Sigmoid colon (tissue), 6 donors: ENCODE measurements at regions not wholly inside any gene's neighbourhood (a gene's known extent, or its start where the extent isn't known, plus 50 kb on each side); places are given as distances from the start of the nearest gene placed in this dataset.

ENCODE experiments used
- DNase-seq: peaks from one replicate; pipeline ENCODE4 v3.0.0-alpha.2; 2019
- H3K27ac ChIP-seq, 4 donors: fragments of 200-600 bp; sonication (generic); one replicate each; pipeline ENCODE4 v1.5.1; 2016 to 2019; ENCODE audit warnings: mild to moderate bottlenecking in 1 of 4
- H3K27me3 ChIP-seq, 3 donors: fragments of 200-600 bp; sonication (generic); one replicate each; pipeline ENCODE4 v1.5.1; 2019; ENCODE audit warnings: mild to moderate bottlenecking in 1 of 3
- H3K36me3 ChIP-seq, 4 donors: fragments of 200-600 bp; sonication (generic); one replicate each; pipeline ENCODE4 v1.5.1; 2016 to 2019
- H3K4me1 ChIP-seq, 4 donors: fragments of 200-600 bp; sonication (generic); one replicate each; pipeline ENCODE4 v1.5.1; 2017 to 2019
- H3K4me3 ChIP-seq, 4 donors: fragments of 200-600 bp; sonication (generic); one replicate each; pipeline ENCODE4 v1.5.1; 2017 to 2019; ENCODE audit warnings: mild to moderate bottlenecking in 2 of 4, moderate library complexity in 1 of 4
- H3K9me3 ChIP-seq, 4 donors: fragments of 200-600 bp in 3 of 4; sonication (generic) in 3 of 4; one replicate each; pipeline versions ENCODE4 v1.5.1 to v1.6.1; 2013 to 2019
- CTCF ChIP-seq, 4 experiments: fragments of 450-650 bp in 3 of 4; fragments of 200-600 bp in 1 of 4; IDR thresholded peaks; one replicate each; pipeline ENCODE4 v1.5.1; 2016 to 2019; ENCODE audit warnings: antibody characterized with exemption in 4 of 4, mild to moderate bottlenecking in 3 of 4, moderate library complexity in 2 of 4
- EP300 ChIP-seq, 4 donors: sonication (generic); formaldehyde crosslinking; IDR thresholded peaks; one replicate each; pipeline ENCODE4 v1.6.1; 2017; ENCODE audit warnings: antibody characterized with exemption in 4 of 4
- POLR2A ChIP-seq, 2 donors: fragments of 450-650 bp; IDR thresholded peaks; one replicate each; pipeline ENCODE4 v1.6.1; 2016; ENCODE audit warnings: antibody characterized with exemption in 2 of 2, mild to moderate bottlenecking in 2 of 2, moderate library complexity in 2 of 2
- POLR2AphosphoS5 ChIP-seq, 4 donors: sonication (generic); formaldehyde crosslinking; IDR thresholded peaks; one replicate each; pipeline ENCODE4 v1.6.1; 2017; ENCODE audit warnings: antibody characterized with exemption in 4 of 4
- WGBS, 2 donors: extraction: QIAGEN DNeasy Blood & Tissue Kit; methylation state at CpG; one replicate each; pipeline ENCODE4 v1.1.7; 2013; 5-methylcytosine and 5-hydroxymethylcytosine counted together
- intact Hi-C: fragments of 100-400 bp; cut with DNase I; formaldehyde crosslinking; loops from one replicate; pipeline ENCODE4 v1.15.1; 2023
- donor health status: healthy with polysubstance abuse.
- donor health status: healthy.

GRCh38 chr3:184440151-184440550 is 60.3 kb downstream of the CHRD start:
- intact Hi-C loops = no loop called here
- no peak overlapping the region for H3K27ac ChIP-seq
- no peak for DNase-seq
- no peak overlapping the region for H3K4me3 ChIP-seq
- H3K9me3 ChIP-seq = peaks cover 0 to 3% (median 0%) of the 10 kb centered on the region in 4 donors
- H3K36me3 ChIP-seq = no peaks in the 10 kb centered on the region
- no peak for TF ChIP-seq POLR2A (IDR thresholded peaks at IDR 0.05)
- TF ChIP-seq POLR2AphosphoS5 (IDR thresholded peaks at IDR 0.05) = no peak
- TF ChIP-seq CTCF (IDR thresholded peaks at IDR 0.05) = no peak
- TF ChIP-seq EP300 (IDR thresholded peaks at IDR 0.05) = no peak
- no peaks in the 10 kb centered on the region for H3K4me1 ChIP-seq
- no peaks in the 10 kb centered on the region for H3K27me3 ChIP-seq
- WGBS, 2 donors = 30 to 69% methylated on average over 4 of the region's 4 CpGs

- Histone ChIP-seq H3K4me3 (no peak overlapping the region), H3K36me3 (no peaks in the 10 kb centered on the region), H3K27me3 (no peaks in the 10 kb centered on the region), H3K9me3 (peaks cover 0 to 3% (median 0%) of the 10 kb centered on the region in 4 donors), H3K27ac (no peak overlapping the region), H3K4me1 (no peaks in the 10 kb centered on the region)
- DNase-seq = no peak
- intact Hi-C loops = no loop called here
- WGBS, 2 donors = 57 to 83% methylated on average over 8 of the region's 8 CpGs
- TF ChIP-seq CTCF (IDR thresholded peaks at IDR 0.05) (no peak), EP300 (IDR thresholded peaks at IDR 0.05) (no peak), POLR2AphosphoS5 (IDR thresholded peaks at IDR 0.05) (no peak), POLR2A (IDR thresholded peaks at IDR 0.05) (no peak)
Measured at GRCh38 chr3:184441202-184441900, 61.5 kb downstream of the CHRD start.

- H3K27me3 ChIP-seq = no peaks in the 10 kb centered on the region
- DNase-seq = no peak
- H3K4me3 ChIP-seq = no peak overlapping the region
- no peaks in the 10 kb centered on the region for H3K9me3 ChIP-seq
- H3K36me3 ChIP-seq = no peaks in the 10 kb centered on the region
- 90 to 93% methylated on average over 8 of the region's 8 CpGs for WGBS, 2 donors
- no peaks in the 10 kb centered on the region for H3K4me1 ChIP-seq
- intact Hi-C loops = no loop called here
- no peak overlapping the region for H3K27ac ChIP-seq
- TF ChIP-seq POLR2A (IDR thresholded peaks at IDR 0.05) (no peak), EP300 (IDR thresholded peaks at IDR 0.05) (no peak), CTCF (IDR thresholded peaks at IDR 0.05) (no peak), POLR2AphosphoS5 (IDR thresholded peaks at IDR 0.05) (no peak)
Measured at GRCh38 chr3:184443364-184443763, 63.5 kb downstream of the CHRD start.

- Histone ChIP-seq H3K36me3 (no peaks in the 10 kb centered on the region), H3K27me3 (no peaks in the 10 kb centered on the region), H3K27ac (no peak overlapping the region), H3K4me1 (no peaks in the 10 kb centered on the region), H3K4me3 (no peak overlapping the region), H3K9me3 (no peaks in the 10 kb centered on the region)
- intact Hi-C loops = no loop called here
- DNase-seq = no peak
- TF ChIP-seq CTCF (IDR thresholded peaks at IDR 0.05) (no peak), EP300 (IDR thresholded peaks at IDR 0.05) (no peak)
- 91% methylated on average over 5 of the region's 5 CpGs for WGBS, 2 donors
Measured at GRCh38 chr3:184443831-184444230, 64.0 kb downstream of the CHRD start.
